Activated CD4-positive, alpha-beta T cell treated with anti-CD3 and anti-CD28 coated beads, Interleukin-2, Interleukin-4, amounts not matched to agents 100 ng/mL and 50 ng/mL, durations not matched to agents 16 hours and 8 hours (primary cell): ENCODE measurements at regions not wholly inside any gene's neighbourhood (a gene's known extent, or its start where the extent isn't known, plus 50 kb on each side); places are given as distances from the start of the nearest gene placed in this dataset.
"Not testable (repeated sequence)": the region's sequence is repeated elsewhere in the genome, so short reads cannot be mapped to it uniquely, and the experiment has no call there.

Experiments
- DNase-seq: peaks from one replicate; pipeline ENCODE4 v3.0.0-alpha.2; 2020; ENCODE audit warnings: low spot score

DNA sequence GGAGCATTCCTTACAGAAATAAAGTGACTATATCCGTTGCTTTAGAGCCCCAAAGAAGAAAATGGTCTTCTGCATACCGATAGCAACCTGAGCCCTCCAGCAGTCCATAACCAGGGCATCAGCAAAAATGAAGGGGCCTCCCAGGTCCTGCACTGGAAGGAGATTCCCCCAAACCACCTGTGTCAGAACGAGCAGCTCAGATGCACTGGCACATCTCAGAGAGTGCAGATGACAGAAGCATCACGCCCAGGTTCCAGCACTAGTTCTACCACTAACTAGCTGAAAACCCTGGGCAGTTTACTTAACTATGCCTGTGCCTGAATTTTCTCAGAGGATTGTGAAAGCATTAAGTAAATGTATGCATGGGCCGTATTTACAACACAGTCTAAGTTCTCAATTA is 466.7 kb upstream of the MYT1L start:
- DNase-seq, result no peak

DNA sequence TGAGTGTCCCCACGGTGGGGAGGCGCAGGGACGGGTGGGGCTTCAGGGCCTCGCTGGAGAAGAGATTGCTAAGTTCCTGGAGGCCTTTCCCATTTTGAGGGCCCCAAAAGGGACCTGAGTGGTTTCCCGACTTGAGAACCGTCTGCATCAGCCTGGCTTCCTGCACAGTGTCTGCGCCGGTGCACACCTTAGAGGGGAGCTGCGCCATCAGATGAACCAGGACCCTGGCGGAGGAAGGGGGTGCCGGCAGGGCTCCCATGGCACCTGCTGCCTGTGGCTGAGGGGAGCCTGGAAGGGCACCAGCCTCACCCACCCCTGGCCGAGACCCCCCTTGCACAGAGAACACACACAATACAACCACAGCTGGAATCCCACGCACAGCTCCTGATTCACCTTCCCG is 465.1 kb upstream of the MYT1L start:
- DNase-seq, result no peak

DNA sequence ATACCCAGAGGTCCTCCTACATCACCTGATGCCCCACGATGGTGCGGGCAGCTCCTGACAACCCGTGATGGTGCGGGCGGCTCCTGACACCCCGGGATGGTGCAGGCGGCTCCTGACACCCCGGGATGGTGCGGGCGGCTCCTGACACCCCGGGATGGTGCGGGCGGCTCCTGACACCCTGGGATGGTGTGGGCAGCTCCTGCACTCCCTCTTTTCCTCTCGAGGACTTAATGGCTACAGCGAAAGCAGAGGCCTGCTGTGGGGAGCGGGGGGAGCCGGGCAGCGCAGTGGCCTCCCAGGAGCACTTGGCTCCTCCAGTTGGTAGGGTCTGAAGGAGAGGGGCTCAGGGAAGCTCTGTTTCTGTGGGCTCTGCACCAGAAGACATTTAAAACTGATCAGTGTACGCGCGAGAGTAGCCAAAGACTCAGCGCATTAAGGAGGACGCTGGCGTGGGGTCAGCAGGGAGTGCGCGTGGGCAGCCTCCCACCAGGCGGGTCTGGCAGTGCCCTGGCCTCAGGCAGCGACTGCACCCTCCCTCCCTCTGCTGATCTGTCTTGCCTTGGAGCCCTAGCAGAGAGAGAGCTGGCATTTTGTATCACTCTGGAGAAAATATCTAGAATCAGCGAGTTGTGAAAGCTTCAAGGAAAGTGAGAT is 464.5 kb upstream of the MYT1L start:
- DNase-seq, result no peak

DNA sequence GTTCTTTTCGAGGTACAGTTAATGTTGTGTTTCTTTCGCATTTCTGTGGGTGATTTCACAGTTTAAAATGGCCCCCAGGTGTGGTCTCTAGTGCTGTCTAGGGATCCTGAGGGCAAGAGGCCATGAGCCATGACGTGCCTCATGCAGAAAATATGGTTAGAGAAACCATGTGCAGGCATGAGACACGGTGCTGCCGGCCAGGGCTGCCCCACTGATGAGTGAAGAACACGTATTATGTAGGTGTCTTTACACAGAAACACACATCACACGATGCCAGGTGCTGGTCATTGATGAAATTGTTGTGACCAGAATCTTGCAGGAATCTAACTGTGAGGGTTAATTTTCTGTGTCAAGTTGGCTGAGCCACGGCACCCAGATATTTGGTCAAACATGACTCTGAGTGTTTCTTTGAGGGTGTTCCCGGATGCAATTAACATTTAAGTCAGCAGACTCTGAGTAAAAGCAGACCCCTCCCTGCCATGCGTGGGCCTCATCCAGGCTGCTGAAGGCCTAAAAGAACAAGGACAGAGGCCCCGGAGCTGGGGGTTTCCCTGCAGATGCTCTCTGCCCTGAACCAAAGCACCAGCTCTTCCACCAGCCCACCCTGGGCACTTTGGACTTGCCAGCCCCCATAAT is 463.0 kb upstream of the MYT1L start:
- DNase-seq, result no peak

DNA sequence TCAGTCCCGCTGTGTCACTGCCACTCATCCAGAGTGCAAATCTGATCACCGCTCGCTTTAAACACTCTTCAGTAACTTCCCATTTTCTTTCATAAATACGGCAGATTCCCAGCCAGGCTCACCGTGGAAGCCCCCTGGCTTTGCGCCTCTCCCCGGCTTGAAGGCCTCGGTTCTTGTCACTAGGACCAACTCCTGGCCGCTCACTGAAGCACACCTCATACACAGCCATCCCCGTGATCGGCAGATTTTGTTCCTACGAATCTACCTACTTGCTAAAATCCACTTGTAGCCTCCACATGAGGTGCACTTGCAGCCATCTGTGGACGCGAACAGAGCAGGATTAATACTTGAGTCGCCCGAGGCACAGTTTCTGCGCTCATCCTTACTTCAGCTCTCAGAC is 462.4 kb upstream of the MYT1L start:
- DNase-seq, result no peak

DNA sequence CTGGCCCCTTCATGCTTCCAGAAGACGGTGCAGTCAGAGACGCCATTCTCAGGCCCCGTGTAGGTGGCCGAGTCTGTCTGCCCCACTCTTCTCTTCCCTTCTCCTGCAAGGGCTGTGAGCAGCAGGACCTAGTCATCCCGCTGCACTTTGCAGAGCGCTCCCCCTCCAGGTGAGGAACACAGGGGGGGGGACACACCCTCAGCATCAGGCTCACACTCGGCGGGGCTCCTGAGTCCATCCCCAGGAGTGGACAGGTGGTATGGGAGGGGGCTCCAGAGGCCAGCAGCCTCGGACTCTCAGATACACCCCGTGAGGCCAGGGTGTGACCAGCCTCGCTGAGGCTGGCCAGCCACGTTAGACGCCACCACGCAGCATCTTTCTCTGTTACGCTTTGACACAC is 460.5 kb upstream of the MYT1L start:
- no peak for DNase-seq

DNA sequence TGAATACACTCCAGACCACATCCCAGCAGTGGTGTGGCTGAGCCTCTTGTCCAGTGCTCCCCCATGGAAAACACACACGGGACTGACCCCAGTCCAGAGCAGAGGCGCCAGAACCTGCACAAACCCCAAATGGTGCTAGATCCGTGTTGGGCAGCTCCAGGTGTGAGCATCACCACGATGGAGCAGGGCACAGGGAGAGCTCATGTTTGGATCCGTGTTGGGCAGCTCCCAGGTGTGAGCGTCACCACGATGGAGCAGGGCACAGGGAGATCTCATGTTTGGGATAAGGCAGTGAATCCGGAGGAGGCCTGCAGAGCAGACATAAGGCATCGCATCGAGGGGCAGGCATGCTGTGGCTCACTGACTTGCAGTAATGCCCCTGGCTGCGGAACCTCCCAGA is 460.0 kb upstream of the MYT1L start:
- no peak for DNase-seq

DNA sequence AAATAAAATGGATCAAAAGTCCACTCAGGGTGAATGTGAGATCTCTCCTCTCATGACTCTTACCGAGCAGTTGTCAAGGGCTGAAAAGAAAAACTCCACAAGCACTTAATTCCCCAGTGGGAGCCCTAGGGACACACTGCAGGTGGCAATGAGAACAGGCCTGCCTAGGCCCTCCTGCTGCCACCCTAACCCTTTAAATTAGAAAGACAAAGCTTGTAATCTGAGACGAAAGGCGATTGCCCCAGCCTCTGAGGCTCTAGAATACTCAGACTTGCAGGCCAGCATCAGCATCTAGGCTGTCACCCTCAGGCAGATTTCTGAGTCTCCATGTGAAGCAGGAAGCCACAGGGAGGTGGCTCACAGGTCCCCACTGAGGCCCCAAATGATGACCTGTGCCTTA is 457.0 kb upstream of the MYT1L start:
- no peak for DNase-seq

DNA sequence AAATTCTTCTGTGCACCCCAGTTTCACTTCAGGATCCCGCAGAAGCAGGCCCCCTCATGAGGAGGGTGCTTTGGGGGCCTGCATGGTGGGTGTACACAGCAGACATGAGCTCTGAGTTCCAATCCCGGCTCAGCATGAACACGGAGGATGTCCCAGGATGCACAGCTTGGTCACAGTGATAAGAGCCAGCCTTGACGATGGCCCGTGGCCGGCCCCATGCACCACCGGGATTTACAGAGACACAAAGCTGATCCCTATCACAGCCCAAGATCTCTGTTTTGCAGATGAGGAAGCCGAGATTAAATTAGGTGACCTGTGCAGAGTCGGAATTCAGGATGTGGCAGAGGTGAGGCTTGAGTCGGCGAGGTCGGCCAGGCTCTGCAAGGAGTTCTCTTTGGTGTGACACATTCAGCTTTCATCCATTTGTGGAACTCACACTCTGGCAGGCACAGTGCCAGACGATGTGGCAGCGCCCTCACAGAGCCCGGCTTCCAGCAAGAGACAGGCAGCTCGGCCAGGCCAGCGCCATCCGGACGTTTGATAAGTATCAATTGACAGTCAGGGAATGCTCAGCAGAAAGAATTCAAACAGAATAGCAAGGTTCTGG is 456.3 kb upstream of the MYT1L start:
- no peak for DNase-seq

DNA sequence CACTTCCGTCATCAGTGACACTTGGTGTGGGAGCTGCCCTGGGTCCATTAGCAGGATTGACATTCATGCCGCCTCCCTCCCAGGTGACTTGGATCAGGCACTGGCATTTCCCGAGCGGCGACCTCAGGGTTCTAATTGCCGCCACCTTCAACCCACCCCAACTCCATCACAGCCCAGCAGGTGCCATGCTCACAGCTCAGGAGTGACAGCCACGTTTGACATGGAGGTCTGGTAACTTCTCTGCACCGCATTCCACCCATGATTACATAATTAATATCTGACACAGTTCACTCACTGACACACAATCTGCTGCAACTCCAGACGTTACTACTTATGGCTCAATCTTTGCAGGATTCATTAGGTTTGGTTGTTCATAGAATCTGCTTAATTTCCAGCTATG is 450.9 kb upstream of the MYT1L start:
- no peak for DNase-seq

DNA sequence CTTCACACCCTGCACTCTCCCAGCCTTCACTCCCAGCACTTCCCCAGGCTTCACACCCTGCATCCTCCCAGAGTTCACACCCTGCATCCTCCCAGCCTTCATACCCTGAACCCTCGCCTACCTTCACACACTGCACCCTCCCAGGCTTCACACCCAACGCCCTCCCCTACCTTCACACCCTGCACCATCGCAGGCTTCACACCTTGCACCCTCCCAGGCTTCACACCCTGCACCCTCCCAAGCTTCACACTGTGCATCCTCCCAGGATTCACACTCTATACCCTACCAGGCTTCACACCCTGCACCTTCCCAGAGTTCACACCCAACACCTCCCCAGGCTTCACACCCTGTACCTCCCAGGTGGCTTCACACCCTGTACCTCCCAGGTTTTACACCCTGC is 448.7 kb upstream of the MYT1L start:
- no peak for DNase-seq

DNA sequence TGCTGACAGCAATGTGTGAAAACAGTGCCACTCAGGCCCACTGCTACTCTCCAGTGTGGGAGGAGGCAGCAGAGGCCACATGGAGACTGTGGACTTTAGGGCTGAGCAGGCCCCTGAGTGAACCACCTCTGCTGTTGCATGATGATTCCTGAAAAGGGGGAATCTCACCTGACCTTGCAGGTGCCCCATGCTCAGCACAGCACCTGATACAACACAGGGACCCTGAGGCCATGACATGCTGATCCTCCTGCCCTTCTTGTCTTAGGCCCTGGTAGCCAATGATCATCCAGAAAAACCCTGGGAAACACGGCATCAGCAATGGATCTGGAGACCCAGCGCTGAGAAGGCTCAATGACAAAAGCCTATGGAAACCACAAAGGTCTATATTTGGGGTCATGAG is 446.8 kb upstream of the MYT1L start:
- no peak for DNase-seq

DNA sequence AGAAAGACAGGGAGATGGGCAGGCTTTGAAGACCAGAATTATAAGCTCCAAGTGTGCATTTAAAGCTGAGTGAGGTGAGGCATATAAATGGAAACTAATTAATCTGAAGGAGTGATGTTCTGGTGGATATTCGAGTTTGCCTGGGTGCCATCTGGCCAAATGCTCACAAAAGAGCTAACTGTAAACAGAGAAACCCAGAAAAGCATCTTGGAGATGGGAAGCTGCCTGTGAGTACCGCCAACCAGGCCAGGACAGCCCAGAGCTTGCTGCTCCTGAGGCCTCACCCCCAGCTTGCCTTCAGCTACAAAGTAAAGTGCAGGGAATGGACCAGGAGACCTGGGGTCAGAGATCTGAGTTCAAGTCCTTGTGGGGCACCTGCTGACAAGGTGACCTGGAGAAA is 446.1 kb upstream of the MYT1L start:
- no peak for DNase-seq

DNA sequence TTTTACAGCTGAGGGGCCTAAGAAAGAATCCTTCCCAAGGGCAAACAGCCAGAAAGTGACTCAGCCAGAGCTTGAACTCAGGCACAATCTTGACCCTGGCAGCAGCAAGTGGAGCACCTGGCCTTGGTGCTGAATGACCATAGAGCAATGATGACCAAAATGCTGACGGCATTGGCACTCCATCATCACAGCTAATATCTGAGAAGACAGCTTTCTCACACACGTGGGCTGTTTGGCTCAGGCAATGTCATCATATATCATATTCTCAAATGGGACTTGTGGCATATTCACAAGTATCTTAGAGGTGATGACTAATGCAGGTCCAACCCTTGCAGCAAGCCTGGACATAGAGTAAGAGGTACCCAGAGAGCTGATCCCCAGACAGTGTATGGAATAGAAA is 443.9 kb upstream of the MYT1L start:
- no peak for DNase-seq

DNA sequence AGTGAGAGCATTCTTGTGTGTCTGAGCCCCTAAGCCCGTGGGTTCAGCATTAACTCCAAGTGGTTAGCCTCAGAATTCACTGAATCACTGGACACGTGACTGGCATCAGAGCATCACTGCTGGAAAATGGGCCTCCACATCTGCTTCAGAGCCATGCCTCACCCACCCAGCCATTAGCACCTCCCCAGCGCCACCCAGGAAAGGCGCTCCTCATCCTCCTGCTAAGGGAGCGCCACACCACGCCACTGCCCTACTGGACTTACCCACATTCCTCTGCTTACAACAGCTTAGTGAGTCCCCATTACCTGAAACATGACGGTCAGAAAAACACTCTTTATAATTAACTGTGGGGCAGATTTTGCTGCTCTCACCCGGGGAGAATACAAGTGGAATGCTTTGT is 442.6 kb upstream of the MYT1L start:
- DNase-seq, result no peak

DNA sequence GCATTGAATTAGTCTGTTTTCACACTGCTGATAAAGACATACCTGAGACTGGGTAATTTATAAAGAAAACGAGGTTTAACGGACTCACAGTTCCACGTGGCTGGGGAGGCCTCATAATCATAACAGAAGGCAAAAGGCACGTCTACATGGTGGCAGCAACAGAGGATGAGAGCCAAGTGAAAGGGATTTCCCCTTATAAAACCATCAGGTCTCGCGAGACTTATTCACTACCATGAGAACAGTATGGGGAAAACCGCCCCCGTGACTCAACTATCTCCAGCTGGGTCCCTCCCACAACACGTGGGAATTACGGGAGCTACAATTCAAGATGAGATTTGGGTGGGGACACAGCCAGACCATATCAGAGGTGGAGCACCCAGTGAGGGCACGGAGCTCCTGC is 442.0 kb upstream of the MYT1L start:
- not testable (repeated sequence) for DNase-seq

DNA sequence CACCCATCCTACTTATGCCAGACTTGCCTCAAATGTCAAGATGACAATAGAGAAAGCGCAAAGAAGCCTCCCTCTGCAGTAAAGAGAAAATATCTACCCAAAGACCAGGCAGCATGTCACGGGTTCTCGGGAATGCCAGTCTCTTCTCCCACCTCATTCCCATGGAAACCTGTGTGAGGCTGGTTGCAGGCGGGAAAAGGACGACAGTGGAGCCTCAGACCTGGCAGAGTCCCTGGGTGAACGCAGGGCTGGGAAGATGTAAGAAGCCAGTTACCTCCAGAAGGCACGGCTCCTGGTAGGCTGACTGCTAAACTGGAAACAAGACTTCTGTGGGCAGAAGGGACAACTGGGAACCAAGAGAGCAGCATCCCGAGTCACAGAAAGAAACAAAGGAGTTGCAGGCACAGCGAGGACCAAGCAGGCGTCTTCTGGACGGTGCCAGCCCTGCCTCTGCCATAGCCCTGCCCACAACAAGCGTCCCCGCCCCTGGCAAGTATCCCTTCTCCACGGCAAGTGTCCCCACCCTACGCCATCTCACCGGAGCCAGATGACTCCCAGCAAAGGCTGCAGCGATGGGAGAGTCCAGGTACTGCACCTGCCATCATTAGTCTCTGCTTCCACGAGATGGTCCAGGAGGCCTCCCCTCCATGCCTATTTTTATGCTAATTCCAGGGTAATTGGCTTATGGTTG is 440.8 kb upstream of the MYT1L start:
- no peak for DNase-seq

DNA sequence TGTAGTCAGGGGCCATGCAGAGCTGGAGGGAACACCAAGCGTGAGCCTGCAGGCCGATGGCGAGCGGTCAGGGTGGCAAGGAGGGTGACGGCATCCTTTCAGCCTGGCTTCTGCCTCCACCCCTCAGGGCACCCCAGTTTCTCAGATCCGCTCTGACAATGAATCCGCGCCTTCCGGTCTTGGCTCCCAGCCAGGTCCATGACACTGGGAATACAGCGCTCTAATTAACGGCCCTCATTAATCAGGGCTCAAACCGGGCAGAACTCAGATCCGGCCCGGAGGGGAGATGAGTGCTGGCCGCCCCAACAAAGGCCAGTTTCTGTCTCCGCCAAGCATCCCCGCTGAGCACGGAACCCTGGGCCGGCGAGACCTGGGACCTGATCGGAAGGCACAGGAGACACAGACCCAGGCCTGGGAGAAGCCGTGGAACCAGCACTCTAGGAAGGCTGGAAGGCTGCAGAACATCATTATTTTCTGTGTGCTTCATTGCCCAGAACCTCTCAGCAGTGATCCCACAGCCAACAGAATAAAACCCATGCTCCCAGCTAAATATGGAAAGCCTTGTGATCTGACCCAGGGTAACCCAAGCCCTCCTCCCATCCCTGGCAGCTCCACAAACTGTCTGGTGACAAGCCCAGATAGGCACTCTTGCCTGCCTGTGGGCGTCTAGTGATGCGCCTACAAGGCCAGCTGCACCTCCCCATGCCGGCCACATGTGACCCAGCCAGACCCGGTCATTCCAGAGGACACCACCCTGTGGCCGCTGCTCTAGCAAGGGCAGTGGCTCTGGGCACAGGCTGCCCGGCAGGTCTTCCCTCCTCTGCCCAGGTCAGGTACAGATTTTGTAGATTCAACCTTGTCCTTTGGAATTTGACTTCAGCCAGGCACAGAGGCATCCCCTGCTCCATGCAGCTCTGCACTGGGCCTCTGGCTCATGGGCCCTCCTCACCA is 438.7 kb upstream of the MYT1L start:
- DNase-seq, result no peak

DNA sequence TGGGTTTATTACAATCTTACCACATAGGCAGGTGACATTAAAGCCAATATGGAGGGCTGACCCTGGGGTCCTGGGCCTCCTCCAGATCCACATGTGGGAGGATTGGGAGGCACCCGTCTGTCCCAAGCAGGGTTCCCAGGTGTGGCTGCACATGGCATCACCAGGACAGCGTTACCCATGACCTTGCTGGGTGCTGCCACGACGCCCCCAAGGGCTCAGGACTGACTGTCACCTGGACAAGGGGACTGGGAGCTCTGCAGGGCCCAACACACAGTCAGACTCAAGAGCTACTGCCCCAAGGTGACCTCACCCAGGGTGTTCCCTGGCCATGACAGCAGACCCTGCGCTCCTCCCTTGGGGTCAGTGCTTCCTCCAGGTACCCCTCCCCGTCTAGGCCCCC is 437.4 kb upstream of the MYT1L start:
- no peak for DNase-seq

DNA sequence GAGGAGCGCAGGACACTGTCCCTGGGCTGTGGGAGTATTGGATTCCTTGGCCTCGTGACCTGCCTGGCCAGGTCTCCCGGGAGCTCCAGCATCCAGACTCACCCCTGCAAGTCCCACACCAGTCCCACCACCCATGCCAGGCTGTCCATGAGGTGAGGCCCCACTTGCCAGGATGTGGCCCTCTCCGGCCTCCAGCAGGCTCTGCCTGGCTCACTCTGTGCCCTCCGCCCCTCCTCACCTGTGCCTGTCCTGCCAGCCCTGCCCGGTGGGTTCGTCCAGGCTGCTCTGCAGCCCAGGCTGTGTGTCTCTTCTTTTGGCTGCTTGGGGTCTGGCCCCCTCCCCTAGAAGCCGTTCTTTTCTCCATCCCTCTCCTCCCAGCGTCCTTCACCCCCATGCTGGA is 436.8 kb upstream of the MYT1L start:
- no peak for DNase-seq

DNA sequence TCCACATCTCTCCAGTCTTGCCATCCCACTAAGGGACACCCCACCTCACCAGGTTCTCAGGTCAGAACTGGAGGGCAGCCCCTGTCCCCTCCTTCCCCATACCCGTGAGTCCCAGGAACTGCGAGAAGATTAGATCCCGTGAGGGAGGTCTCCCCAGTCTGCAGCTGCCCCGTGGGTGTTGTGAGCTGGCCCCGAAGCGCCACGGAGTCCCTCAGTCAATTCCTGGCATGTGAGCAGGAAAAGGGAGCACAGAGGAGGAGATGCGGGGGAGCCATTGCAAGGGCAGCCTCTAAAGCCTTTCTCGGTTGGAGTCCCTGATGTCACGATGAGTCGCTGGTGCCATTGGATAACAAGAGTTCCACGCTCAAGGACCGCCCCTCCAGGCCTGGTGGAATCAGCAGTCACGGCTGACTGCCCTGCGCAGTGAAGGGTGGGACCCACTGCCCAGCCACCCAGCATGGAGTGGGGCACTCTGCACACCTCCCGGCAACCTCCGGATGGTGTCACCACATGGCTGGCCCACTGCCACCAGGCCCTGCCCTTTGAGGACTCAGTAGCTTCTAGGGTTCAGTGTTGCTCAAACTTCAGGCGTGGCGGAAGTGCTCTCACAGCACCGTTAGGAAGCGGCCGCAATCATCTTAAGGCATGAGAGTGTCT is 434.9 kb upstream of the MYT1L start:
- no peak for DNase-seq
